GM18867 (cell line): ENCODE measurements at regions not wholly inside any gene's neighbourhood (a gene's known extent, or its start where the extent isn't known, plus 50 kb on each side); places are given as distances from the start of the nearest gene placed in this dataset.

Experiments used
- ATAC-seq: cut with Tn5 transposase; IDR thresholded peaks from one replicate; pipeline ENCODE4 v1.9.1; 2021; ENCODE audit warnings: mild to moderate bottlenecking, moderate library complexity; ENCODE audit not compliant: unreplicated experiment

DNA sequence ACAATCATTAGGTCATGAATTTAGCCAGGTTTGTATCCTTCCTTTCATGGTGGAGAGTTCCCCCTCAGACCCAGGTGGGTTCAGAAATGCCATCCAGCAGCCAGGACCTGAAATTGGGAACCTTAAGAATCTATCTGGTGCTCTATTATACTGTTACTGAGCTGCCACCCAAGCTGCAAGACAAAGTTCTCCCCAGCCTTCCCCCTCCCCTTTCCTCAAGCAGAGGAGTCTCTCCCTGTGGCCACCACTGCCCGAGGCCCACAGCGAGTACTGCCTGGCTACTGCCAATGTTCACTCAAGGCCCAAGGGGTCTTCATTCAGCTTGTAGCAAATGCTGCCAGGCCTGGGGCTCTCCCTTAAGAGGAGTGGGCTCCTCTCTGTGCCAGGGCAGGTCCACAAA lies 133.8 kb downstream of the TMEM38B start:
- no peak for ATAC-seq

DNA sequence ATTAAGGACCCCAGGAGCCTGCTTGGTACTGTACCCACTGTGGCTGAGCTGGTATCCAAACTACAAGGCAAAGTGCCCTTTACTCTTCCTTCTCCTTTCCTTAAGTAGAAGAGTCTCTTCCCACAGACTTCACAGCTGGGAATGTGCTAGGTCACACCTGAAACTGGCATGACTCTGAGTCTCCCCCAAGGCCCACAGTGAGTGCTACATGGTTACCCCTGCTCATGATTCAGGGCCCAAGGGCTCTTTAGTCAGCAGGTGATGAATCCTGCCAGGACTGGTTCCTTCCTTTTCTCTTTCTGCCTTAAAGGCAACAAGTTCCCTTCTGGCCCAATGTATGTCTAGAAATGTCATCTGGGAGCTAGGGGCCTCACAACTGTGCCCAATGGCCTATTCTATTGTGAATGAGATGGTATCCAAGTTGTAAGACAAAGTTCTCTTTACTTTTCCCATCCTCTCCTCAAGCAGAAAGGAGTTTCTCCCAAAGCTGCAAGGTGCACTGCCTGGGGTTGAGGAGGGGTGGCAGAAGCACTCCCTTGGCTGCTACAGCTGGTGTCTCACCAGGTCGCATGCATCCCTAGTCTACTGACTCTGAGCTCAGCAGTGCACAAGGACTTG lies 134.4 kb downstream of the TMEM38B start:
- ATAC-seq, result no peak

DNA sequence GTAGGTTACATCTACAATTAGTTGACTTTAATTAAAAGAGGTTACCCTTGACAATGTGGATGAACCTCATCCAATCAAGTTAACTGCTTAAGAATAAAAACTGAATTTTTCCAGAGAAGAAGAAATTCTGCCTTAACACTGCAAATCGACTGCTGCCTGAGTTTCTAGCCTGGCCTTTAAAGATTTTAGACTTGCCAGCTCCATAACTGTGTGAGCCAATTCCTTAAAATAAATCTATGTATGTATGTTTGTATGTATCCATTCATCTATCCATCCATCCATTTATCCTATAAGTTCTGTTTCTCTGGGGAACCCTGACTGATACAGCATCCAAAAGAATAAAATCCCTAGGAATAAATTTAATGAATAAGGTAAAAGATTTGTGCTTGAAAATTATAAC lies 136.1 kb downstream of the TMEM38B start:
- ATAC-seq, result no peak

DNA sequence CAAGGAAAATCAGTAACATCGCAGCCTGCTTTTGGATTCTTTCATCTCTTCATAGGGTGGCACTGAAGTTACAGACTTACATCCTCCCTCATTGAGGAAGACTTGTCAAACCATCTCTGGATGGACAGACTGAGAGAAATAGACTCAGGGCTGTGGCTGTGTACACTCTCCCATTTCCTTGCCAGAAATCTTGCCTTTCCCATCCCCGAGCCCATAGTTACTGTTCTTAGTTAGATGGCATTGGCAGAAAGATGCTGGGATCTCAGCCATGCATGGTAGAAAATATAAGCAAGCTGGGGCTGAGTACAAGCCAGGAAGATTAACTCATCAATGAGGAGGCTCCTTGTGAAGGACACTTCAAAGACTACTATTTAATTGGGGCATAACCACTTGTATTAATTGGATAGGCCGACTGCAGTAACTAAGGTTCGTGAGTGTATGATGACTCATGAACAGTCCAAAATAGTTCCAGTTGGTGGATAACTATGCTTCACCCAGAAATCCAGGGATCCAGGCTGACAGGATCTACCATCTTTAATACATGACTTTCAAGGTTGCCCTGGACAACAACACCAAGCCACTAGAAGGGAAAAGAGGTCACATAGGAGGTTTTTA lies 137.9 kb downstream of the TMEM38B start:
- no peak for ATAC-seq

DNA sequence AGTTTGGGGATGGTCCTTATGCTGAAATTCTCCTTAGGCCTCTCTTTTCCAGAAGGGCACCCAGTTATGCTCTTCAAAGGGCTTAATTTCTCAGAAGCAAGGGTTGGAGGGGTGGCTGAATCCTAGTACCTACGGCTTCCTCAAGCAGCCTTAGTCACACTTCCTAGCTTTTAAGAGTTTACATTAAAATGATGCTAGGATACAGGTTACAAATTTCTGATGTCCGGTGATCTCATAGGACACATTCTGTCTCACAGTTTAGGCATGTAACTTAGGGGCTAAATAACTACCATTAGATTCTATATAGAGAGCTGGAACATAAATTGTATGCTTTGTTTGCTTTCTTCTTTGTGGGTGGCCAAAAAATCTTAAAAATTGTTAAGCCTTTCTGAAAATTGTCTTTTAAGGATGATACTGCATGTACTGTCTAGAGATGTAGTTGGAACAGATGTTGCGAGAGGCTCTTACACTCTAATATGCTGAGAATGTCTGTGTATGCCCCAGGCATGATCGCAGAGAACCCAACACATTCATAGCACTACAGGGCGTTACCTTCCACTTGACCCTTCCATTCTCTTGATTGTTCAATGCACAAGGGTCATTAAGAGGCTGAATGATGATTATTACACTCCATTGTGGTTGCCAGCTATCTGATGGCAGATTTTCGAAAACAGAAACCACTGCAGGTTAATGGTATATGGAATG lies 139.1 kb downstream of the TMEM38B start:
- no peak for ATAC-seq

DNA sequence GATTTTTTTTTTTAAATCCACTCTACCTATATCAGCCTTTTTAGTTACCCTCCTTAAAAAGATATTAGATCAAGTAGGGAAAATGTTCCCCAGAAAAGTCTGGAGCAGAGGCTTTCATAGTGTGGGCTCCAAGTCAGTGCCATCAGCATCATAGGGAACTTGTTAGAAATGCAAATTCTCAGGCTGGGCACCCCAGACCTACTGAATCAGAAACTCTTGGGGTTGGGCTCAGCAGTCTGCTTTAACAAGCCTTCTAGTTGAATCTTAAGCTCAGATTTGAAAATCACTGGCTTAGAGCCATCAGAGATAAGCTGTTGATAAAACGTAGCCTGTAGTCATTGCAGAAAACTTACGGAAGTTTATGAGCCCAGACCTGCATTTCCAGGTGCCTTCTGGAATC lies 140.1 kb downstream of the TMEM38B start:
- no peak for ATAC-seq

DNA sequence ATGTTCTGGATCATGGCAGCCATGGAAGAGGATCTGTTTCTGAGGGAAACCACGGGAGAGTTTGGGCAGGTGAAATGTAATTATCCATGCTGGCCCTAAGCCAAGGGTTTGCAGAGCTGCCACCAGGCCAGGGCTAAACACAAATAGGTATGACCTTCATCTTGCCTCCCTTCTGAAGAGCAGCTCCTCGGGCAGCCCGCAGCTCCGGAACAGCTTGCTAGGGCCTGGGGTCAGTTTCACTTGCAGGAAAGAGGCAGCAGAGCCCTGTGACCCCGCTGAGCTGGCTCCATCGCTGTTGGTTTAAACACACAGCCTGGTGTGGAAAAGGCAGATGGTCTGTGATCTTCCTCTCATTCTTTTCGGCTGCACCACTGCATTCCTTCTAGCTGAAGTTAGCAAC lies 141.4 kb downstream of the TMEM38B start:
- no peak for ATAC-seq

DNA sequence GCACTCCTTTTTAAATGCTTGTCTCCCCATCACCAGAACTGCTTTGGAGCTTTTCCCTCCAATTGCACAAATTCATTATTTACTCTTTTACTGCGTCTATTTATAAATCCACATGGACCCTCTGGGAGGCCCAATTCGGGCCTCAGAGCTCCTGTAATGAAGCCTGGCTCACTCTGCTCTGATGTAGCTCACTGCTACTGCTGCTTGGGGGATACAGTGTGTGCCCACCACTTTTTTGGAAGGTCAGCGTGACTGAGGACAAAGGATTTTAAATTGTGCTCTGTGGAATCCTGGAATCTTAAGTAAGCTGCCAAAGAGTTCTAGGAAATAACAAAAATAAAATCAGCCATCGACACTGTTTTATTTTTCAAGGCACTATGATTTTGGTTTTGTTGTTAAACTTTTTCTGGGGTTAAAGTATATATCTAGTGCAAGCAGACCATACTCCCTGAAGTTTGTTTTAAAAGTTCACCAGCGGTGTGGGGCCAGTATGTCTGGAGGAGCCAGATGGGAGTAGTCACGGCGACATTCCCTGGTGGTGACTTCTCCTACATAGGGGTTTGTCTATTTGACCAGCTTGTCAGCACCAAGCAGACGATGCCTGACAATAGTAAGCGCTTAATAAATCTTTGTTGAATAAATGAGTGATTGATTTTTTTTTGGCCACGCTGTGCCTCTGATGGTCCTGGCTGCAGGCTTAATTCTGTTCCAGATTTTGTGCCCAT lies 142.8 kb downstream of the TMEM38B start:
- ATAC-seq, result no peak

DNA sequence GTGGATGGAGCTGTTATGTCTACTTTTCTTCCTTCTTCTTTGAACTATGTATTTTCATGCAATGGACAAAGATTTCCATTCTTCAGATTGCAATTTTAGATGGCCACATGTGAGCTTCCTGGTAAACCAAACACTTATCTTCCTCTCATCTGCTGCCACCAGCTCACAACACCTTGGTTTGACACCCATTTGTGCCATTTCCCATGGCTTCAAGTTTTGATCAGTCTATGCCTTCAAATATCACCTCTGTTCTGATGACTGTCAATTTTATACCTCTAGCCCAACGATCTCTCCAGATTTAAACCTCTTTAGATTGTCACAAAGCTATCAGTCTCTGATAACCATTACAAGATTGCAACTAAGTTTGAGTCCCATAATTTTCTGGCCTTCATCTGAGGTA lies 147.2 kb downstream of the TMEM38B start:
- no peak for ATAC-seq

DNA sequence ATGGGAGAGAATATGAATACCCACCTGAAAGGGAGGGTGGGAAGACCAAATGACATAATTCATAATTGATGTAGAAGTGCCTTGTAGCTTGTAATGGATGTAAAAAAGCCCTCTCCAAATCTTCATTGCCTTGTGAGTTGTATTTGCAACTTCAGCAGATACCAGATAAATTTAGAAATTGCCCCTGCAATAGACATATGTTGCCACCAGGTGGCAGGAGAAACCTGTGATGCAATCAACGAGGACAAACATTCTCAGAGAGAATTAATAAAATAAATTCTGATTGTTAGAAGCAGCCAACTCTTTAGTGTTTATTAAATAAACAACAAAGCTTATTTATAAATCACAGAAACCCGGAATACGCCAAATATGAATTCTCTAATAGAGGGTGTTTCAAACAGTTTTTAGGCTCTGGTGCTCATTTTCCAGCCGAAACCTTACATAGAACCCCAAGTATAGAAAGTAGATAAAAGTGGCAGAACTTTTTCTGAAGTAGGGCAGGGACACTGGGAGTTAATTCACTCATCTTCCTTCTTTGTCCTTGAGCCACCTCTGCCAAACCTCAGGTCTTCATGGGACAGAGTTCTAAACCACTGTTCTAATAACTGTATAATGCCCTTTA lies 147.8 kb downstream of the TMEM38B start:
- ATAC-seq, result no peak

DNA sequence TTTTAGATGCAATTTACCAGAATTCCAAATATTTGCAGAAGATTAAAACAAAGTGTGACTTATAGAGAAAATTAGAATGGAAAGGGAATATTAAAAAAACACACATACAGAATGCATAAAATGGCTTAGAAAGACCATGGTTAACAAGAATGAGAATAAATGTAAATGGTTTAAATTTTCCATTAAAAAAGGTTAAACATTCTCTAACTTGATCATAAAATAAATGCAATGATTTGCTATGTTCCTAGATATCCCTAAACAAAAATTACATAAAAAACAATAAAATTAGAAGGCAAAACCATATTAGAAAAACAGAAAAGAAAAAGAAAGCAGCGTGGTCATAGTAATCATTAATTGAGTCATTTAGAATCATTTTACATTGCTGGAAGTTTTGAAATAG lies 152.5 kb downstream of the TMEM38B start:
- no peak for ATAC-seq

DNA sequence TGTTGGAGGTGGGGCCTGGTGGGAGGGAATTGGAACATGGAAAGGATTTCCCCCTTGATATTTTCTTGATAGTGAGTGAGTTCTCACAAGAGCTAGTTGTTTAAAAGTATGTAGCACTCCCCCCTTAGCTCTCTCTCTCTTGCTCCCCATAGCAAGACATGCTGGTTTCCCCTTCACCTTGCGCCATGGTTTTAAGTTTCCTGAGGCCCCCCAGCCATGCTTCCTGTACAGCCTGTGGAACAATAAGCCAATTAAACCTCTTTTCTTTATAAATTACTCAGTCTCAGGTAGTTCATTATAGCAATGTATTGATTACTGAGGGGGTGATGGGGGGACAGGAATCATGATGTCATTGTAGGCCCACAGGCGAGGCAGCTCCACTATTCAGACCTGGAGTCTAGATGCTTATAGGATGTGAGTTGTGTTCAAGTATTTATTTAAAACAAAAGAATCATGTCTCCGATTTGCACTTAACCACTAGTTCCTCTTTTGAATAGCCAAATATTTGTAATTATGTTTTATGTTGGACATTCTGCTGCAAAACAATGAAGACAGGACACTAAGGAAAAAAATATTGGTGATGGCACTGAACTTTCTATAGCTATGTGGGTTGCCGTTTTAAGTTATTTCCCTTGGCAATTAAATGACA lies 156.6 kb downstream of the TMEM38B start:
- no peak for ATAC-seq

DNA sequence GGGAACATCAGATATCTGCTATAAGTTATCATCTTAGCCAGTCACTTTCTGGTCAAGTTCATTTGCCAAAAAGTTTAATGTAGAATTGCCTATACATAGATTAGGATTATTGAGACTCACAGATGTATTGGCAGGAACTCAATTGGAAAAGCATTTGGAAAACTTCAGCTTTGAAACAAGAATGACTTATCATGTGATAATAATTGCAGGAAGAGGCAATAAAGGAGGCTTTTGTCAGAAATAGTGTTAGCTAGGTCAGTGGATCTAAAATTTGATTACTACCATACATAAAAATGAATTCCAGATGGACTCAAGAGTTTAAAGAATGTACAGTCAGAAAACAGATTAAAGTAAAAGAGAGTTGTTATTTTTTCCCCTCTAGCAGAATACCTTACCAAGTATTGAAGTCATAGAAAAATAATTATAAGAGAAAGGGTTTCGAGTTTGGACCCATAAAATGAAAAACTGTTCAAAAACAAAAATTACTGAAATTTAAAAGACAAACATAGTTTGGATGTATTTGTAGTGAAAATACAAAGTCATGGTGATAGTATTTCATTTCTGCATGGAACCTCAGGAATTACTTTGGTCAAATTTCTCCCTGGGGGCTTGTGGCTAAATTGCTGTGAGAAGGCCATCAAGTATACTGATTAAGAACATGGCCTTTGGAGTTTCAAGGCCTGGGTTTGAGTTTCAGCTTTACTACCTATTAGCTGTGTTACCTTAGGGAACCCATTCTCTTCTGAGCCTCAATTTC lies 159.9 kb downstream of the TMEM38B start:
- no peak for ATAC-seq

DNA sequence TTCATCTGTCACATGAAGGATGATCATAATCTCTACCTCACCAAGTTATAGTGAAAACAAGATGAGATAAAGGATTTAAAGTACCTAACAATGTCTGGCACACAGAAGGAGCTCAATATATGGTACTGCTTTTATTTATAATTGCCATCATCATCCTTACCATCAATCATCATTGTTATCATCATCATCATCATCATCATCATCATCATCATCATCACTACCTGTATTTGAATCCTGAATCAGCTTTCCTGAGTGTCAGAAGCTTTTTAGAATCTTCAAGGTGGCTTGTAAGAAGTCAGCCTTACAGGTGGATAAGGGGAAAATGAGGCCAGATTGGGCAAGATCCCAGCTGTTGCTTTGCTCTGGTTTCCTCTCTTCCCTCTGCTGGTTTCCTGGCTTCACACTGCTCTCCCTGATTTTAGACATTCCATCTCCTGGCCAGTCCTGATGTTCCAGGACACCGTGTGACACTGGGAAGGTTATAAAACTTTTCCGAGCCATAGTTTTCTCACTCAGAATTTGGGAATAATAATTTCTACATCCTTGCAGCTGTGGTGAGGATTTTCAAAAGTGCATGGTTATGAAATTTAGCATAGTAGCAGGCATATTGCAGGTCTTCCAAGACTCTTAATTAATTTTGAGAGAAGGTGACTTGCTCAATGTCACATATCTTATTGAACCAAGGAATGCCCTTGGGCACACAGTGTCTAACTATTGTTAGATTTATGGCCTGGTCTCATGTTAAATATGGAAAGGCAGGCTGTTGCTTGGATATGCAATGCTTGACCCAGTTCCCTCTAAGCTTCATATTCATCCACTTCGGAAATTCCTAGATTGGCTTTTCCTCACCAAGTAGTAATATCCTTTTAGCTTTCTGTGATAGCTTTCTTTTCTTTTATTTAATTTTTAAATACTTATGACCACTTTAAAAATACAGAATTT lies 160.7 kb downstream of the TMEM38B start:
- ATAC-seq, result no peak

DNA sequence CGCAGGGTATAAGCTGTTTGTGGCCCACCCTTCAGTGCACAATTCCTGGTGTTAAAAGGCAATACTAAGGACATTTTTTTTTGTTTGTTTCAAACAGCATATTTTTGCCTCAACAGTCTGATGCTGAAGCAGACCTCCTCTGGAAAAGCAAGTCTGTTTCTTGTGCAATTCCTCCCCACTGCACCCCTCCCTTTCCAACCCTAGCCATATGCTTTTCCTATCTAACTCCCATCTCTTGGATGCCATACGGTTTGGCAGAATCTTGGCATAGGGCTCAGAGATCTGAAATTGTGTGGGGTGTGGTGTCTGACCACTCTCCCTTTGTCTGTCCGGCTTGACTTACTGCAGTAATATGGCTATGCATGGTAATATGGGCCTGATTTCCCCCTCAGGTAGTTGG lies 161.6 kb downstream of the TMEM38B start:
- no peak for ATAC-seq

DNA sequence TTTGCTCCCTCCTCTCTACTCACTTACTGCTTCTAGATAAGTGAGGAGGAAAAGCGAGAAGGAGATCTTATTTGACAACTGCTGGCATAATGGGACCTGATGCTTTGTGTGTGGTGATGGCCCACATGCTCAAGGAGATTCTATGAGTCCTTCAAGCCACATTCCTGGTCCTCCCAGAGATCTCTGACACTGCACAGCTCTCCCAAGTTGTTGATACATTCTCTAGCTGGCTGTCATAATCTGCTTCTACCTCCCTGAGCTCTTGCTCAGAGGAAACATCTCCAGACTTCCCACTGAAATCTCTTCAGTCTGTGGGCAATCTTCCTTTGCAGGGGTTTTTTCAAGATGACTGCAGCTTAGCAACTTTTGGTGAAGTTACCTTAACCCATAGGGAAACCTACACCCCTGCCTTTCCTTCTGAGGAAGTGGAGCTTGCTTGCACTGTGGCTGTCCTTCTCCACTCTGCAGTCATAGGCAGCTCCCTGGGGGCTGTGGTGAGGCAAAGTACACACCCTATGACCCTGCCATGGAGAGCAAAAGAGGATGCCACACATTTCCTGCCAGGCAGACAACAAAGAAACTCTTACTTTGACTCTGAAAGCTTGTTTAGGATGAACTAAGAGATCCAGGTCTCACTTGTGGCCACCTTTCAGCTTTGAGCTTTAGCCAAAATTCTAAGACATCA lies 163.8 kb downstream of the TMEM38B start:
- ATAC-seq, result no peak

DNA sequence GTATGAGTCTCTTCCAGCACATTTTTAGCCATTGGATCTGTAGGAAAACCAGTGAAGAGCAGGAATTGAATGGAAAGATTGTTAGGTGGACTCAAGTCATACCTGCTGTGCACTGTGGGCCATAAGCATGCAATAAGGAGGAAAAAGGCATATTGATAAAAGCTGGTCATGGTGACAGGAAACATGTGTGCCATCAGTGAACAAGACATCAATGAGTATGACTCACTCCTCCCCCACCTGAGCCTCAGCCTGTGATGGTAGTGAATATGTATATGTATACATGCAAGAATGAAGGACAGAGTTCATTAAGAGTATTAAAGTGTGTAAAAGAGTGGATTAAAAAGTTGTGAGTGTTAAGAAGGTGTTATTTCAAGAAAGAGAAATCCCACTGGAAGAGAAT lies 164.5 kb downstream of the TMEM38B start:
- ATAC-seq, result no peak

DNA sequence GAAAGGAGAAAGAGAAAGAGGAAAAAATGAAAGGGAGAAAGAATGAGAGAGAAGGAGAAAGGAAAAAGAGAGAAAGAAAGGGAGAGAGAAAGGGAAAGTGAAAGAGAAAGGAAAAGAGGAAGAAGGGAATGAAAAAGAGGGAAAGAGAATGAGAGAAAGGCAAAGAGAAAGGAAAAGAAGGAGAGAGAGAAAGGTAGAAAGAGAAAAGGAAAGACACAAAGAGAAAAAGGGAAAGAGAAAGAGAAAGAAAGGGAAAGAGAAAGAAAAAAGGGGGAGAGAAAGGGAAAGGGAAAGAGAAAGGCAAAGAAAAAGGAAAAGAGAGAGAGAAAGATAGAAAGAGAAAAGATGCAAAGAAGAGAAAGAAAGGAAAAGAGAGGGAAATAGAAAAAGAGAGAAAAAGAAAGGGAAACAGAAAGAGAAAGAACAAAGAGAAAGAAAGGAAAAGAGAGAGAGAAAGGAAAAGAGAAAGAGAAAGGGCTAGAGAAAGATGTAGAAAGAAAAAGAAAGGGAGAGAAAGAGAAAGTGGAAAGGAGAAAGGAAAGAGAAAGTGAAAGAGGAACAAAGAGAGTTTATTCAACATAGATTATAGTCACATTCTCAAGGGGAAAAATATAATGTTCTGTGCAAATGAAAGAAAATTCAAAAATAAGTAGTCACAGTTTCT lies 165.2 kb downstream of the TMEM38B start:
- ATAC-seq, result no peak
